Keratinocyte (primary cell): ENCODE measurements at regions not wholly inside any gene's neighbourhood (a gene's known extent, or its start where the extent isn't known, plus 50 kb on each side); places are given as distances from the start of the nearest gene placed in this dataset.

Experiments used
- DNase-seq: peaks from one replicate; pipeline ENCODE4 v3.0.0-alpha.2; 2011; ENCODE audit warnings: low read depth, missing footprints, low spot score
- FAIRE-seq: peaks from 2 replicates; lab custom pipeline; 2011; peaks lifted over from hg19 to GRCh38; lab: Jason Lieb, UNC
- H2AFZ ChIP-seq: 2 replicates; pipeline ENCODE4 v1.6.0; 2012; ENCODE audit warnings: low read length, control low read depth, inconsistent platforms; ENCODE audit not compliant: control insufficient read depth
- H3K27ac ChIP-seq: 2 replicates; pipeline ENCODE4 v1.5.1; 2011; ENCODE audit warnings: low read length; ENCODE audit not compliant: control insufficient read depth, insufficient read depth
- H3K27me3 ChIP-seq: 3 replicates; pipeline ENCODE4 v1.6.0; 2011; ENCODE audit warnings: low read length; ENCODE audit not compliant: control insufficient read depth, insufficient read depth; ENCODE audit errors: extremely low read depth
- H3K36me3 ChIP-seq, 2 experiments: 2 replicates in 1 of 2; 3 replicates in 1 of 2; pipeline ENCODE4 v1.5.1; 2011; ENCODE audit warnings: low read length in 2 of 2, mild to moderate bottlenecking in 1 of 2; ENCODE audit not compliant: control insufficient read depth in 2 of 2, insufficient read depth in 2 of 2; ENCODE audit errors: extremely low read depth in 1 of 2
- H3K4me1 ChIP-seq: 3 replicates; pipeline ENCODE4 v1.5.1; 2011; ENCODE audit warnings: low read length; ENCODE audit not compliant: control insufficient read depth, insufficient read depth; ENCODE audit errors: extremely low read depth
- H3K4me2 ChIP-seq: 3 replicates; pipeline ENCODE4 v1.6.0; 2011; ENCODE audit warnings: low read depth, low read length; ENCODE audit not compliant: control insufficient read depth, insufficient read depth; ENCODE audit errors: extremely low read depth
- H3K4me3 ChIP-seq, 3 experiments: fragments of 200-600 bp in 1 of 3; sonication (generic) in 1 of 3; 2 replicates in 2 of 3; 3 replicates in 1 of 3; pipeline ENCODE4 v1.5.1; 2011 to 2016; ENCODE audit warnings: low read length in 3 of 3, mild to moderate bottlenecking in 3 of 3, control low read depth in 2 of 3, inconsistent platforms in 1 of 3, low read depth in 1 of 3, mixed read lengths in 1 of 3, mixed run types in 1 of 3, moderate library complexity in 1 of 3; ENCODE audit not compliant: control insufficient read depth in 2 of 3, insufficient read depth in 2 of 3; ENCODE audit errors: extremely low read depth in 1 of 3
- H3K79me2 ChIP-seq: 2 replicates; pipeline ENCODE4 v1.6.0; 2012; ENCODE audit warnings: low read length; ENCODE audit not compliant: control insufficient read depth, insufficient read depth
- H3K9ac ChIP-seq: 3 replicates; pipeline ENCODE4 v1.6.0; 2011; ENCODE audit warnings: low read length; ENCODE audit not compliant: control insufficient read depth, insufficient read depth; ENCODE audit errors: extremely low read depth
- H3K9me1 ChIP-seq: 3 replicates; pipeline ENCODE4 v1.6.0; 2011; ENCODE audit warnings: low read length; ENCODE audit not compliant: control insufficient read depth, insufficient read depth; ENCODE audit errors: extremely low read depth
- H3K9me3 ChIP-seq: 2 replicates; pipeline ENCODE4 v1.5.1; 2012; ENCODE audit warnings: low read depth, low read length; ENCODE audit not compliant: control insufficient read depth
- H4K20me1 ChIP-seq: 3 replicates; pipeline ENCODE4 v1.6.0; 2011; ENCODE audit warnings: low read length; ENCODE audit not compliant: control insufficient read depth, insufficient read depth; ENCODE audit errors: extremely low read depth
- CTCF ChIP-seq, 3 experiments: IDR thresholded peaks in 1 of 3; conservative IDR thresholded peaks in 1 of 3; optimal IDR thresholded peaks in 1 of 3; 2 replicates in 2 of 3; 3 replicates in 1 of 3; pipeline versions ENCODE3 to v1.5.1; 2011; ENCODE audit warnings: low read length in 3 of 3, mild to moderate bottlenecking in 3 of 3, moderate library complexity in 2 of 3, control low read depth in 1 of 3, inconsistent platforms in 1 of 3; ENCODE audit not compliant: insufficient read depth in 2 of 3; ENCODE audit errors: extremely low read depth in 1 of 3
- EZH2 ChIP-seq: IDR thresholded peaks from one replicate; pipeline ENCODE4 v1.6.1; 2012; ENCODE audit warnings: inconsistent platforms, mild to moderate bottlenecking, low read length, moderate library complexity
- dilution Hi-C: fragments of 300-500 bp; cut with MboI; formaldehyde crosslinking; loops from one replicate; pipeline ENCODE4 v1.7.0; 2020; ENCODE audit warnings: low sequenced_read_pairs; ENCODE audit not compliant: extremely low pct_ligation_motif_present

- no peak for FAIRE-seq
- dilution Hi-C loops, result no loop called here
- H3K27ac ChIP-seq, result no peak overlapping the region
- no peaks in the 10 kb centered on the region for H3K9me1 ChIP-seq
- H3K36me3 ChIP-seq, result no peaks in the 10 kb centered on the region
- H3K9me3 ChIP-seq, result no peaks in the 10 kb centered on the region
- peaks cover 5% of the 10 kb centered on the region for H3K27me3 ChIP-seq
- no peak overlapping the region for H2AFZ ChIP-seq
- H3K79me2 ChIP-seq, result no peaks in the 10 kb centered on the region
- no peak overlapping the region for H3K9ac ChIP-seq
- H3K4me1 ChIP-seq, result no peaks in the 10 kb centered on the region
- no peak overlapping the region for H3K4me2 ChIP-seq
- no peak for DNase-seq
- no peak overlapping the region for H3K4me3 ChIP-seq
- no peaks in the 10 kb centered on the region for H4K20me1 ChIP-seq
- no peak for TF ChIP-seq CTCF (optimal IDR thresholded peaks at IDR 0.05 in 1 of 3, IDR thresholded peaks at IDR 0.05 in 1 of 3, conservative IDR thresholded peaks at IDR 0.05 in 1 of 3; ENCODE audit: extremely low read depth in 1 of 3, insufficient read depth in 2 of 3, low read length in 3 of 3)
Measured at GRCh38 chr6:170075659-170076223, 215.1 kb downstream of the DLL1 start.

GRCh38 chr6:170074907-170075306 is 216.0 kb downstream of the DLL1 start:
- dilution Hi-C loops, result no loop called here

More at GRCh38 chr6:170074907-170075306, 216.0 kb downstream of the DLL1 start:
- Histone ChIP-seq H3K9me3 (no peaks in the 10 kb centered on the region), H3K9ac (no peak overlapping the region), H3K27ac (no peak overlapping the region), H3K4me2 (no peak overlapping the region), H3K36me3 (no peaks in the 10 kb centered on the region), H3K79me2 (no peaks in the 10 kb centered on the region), H3K9me1 (no peaks in the 10 kb centered on the region), H3K4me3 (no peak overlapping the region), H4K20me1 (no peaks in the 10 kb centered on the region), H2AFZ (no peak overlapping the region), H3K27me3 (no peaks in the 10 kb centered on the region), H3K4me1 (no peaks in the 10 kb centered on the region)
- no peak for TF ChIP-seq CTCF (optimal IDR thresholded peaks at IDR 0.05 in 1 of 3, IDR thresholded peaks at IDR 0.05 in 1 of 3, conservative IDR thresholded peaks at IDR 0.05 in 1 of 3; ENCODE audit: extremely low read depth in 1 of 3, insufficient read depth in 2 of 3, low read length in 3 of 3)
- no peak for TF ChIP-seq EZH2
- DNase-seq (no peak), FAIRE-seq (no peak)
